Lower leg skin (tissue), 3 donors: ENCODE measurements at regions not wholly inside any gene's neighbourhood (a gene's known extent, or its start where the extent isn't known, plus 50 kb on each side); places are given as distances from the start of the nearest gene placed in this dataset.

Experiments
- CTCF ChIP-seq, 3 donors: fragments of 450-650 bp; IDR thresholded peaks; one replicate each; pipeline ENCODE4 v1.5.1; 2016; ENCODE audit warnings: antibody characterized with exemption in 3 of 3, mild to moderate bottlenecking in 3 of 3, moderate library complexity in 2 of 3
- POLR2A ChIP-seq, 2 donors: fragments of 450-650 bp; IDR thresholded peaks; one replicate each; pipeline ENCODE4 v1.6.1; 2016 to 2017; ENCODE audit warnings: antibody characterized with exemption in 2 of 2, mild to moderate bottlenecking in 1 of 2, moderate library complexity in 1 of 2

GRCh38 chr4:72924814-72925213 lies 144.7 kb downstream of the COX18 start:
- TF ChIP-seq CTCF (IDR thresholded peaks at IDR 0.05) = no peak
- no peak for TF ChIP-seq POLR2A (IDR thresholded peaks at IDR 0.05)
